Sigmoid colon (tissue), 6 donors: ENCODE measurements at regions not wholly inside any gene's neighbourhood (a gene's known extent, or its start where the extent isn't known, plus 50 kb on each side); places are given as distances from the start of the nearest gene placed in this dataset.

Experiments
- DNase-seq: peaks from one replicate; pipeline ENCODE4 v3.0.0-alpha.2; 2019
- H3K27ac ChIP-seq, 4 donors: fragments of 200-600 bp; sonication (generic); one replicate each; pipeline ENCODE4 v1.5.1; 2016 to 2019; ENCODE audit warnings: mild to moderate bottlenecking in 1 of 4
- H3K27me3 ChIP-seq, 3 donors: fragments of 200-600 bp; sonication (generic); one replicate each; pipeline ENCODE4 v1.5.1; 2019; ENCODE audit warnings: mild to moderate bottlenecking in 1 of 3
- H3K36me3 ChIP-seq, 4 donors: fragments of 200-600 bp; sonication (generic); one replicate each; pipeline ENCODE4 v1.5.1; 2016 to 2019
- H3K4me1 ChIP-seq, 4 donors: fragments of 200-600 bp; sonication (generic); one replicate each; pipeline ENCODE4 v1.5.1; 2017 to 2019
- H3K4me3 ChIP-seq, 4 donors: fragments of 200-600 bp; sonication (generic); one replicate each; pipeline ENCODE4 v1.5.1; 2017 to 2019; ENCODE audit warnings: mild to moderate bottlenecking in 2 of 4, moderate library complexity in 1 of 4
- H3K9me3 ChIP-seq, 4 donors: fragments of 200-600 bp in 3 of 4; sonication (generic) in 3 of 4; one replicate each; pipeline versions ENCODE4 v1.5.1 to v1.6.1; 2013 to 2019
- CTCF ChIP-seq, 4 experiments: fragments of 450-650 bp in 3 of 4; fragments of 200-600 bp in 1 of 4; IDR thresholded peaks; one replicate each; pipeline ENCODE4 v1.5.1; 2016 to 2019; ENCODE audit warnings: antibody characterized with exemption in 4 of 4, mild to moderate bottlenecking in 3 of 4, moderate library complexity in 2 of 4
- EP300 ChIP-seq, 4 donors: sonication (generic); formaldehyde crosslinking; IDR thresholded peaks; one replicate each; pipeline ENCODE4 v1.6.1; 2017; ENCODE audit warnings: antibody characterized with exemption in 4 of 4
- POLR2A ChIP-seq, 2 donors: fragments of 450-650 bp; IDR thresholded peaks; one replicate each; pipeline ENCODE4 v1.6.1; 2016; ENCODE audit warnings: antibody characterized with exemption in 2 of 2, mild to moderate bottlenecking in 2 of 2, moderate library complexity in 2 of 2
- POLR2AphosphoS5 ChIP-seq, 4 donors: sonication (generic); formaldehyde crosslinking; IDR thresholded peaks; one replicate each; pipeline ENCODE4 v1.6.1; 2017; ENCODE audit warnings: antibody characterized with exemption in 4 of 4
- WGBS, 2 donors: extraction: QIAGEN DNeasy Blood & Tissue Kit; methylation state at CpG; one replicate each; pipeline ENCODE4 v1.1.7; 2013; 5-methylcytosine and 5-hydroxymethylcytosine counted together
- intact Hi-C: fragments of 100-400 bp; cut with DNase I; formaldehyde crosslinking; loops from one replicate; pipeline ENCODE4 v1.15.1; 2023
- donor health status: healthy with polysubstance abuse.
- donor health status: healthy.

DNA sequence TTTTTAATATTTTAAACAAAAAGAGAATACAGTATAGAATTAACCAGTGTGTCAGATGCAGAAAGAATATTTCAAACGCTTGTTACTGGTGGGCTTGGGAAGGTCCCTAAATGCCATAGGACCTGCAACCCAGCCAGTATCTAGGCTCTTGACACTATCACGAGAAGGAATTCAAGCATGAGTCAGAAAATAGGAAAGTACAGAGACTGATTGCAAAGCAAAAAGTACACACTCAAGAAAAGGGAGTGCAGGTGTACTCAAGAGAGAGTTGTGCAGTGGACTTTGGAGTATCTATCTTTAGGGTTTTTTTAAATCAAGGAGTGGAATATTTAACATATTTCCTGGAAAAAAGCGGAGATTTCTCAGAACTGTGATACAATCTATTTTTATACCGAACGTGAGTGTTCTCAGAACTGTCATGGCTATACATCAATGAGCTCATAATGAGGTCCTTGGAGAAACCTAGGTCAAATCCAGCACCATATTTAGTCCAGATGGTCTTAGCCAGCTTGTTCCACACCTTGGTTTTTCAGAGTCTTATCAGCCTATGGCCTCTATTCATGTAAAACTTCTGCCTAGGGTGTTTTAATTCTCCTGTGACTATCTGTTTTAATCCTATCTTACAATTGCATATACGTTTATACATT lies 291.8 kb upstream of the FAT4 start:
- Histone ChIP-seq H3K36me3 (no peaks in the 10 kb centered on the region), H3K27me3 (no peaks in the 10 kb centered on the region), H3K4me1 (peaks cover 0 to 8% (median 3%) of the 10 kb centered on the region in 4 donors), H3K4me3 (no peak overlapping the region), H3K9me3 (no peaks in the 10 kb centered on the region), H3K27ac (no peak overlapping the region)
- intact Hi-C loops = no loop called here
- WGBS, 2 donors = 62 to 81% methylated on average over 6 of the region's 6 CpGs
- no peak for DNase-seq
- TF ChIP-seq POLR2A (IDR thresholded peaks at IDR 0.05) (no peak), POLR2AphosphoS5 (IDR thresholded peaks at IDR 0.05) (no peak), CTCF (IDR thresholded peaks at IDR 0.05) (no peak), EP300 (IDR thresholded peaks at IDR 0.05) (no peak)

GRCh38 chr4:125021189-125021588 lies 293.6 kb upstream of the FAT4 start:
- no peak for TF ChIP-seq CTCF (IDR thresholded peaks at IDR 0.05)
- intact Hi-C loops = no loop called here
- Histone ChIP-seq H3K4me1 (peaks cover 0 to 9% (median 4%) of the 10 kb centered on the region in 4 donors), H3K27ac (no peak overlapping the region), H3K9me3 (no peaks in the 10 kb centered on the region), H3K4me3 (no peak overlapping the region), H3K27me3 (no peaks in the 10 kb centered on the region), H3K36me3 (no peaks in the 10 kb centered on the region)
- 30 to 48% methylated on average over 1 of the region's 1 CpG for WGBS, 2 donors
- no peak for DNase-seq

DNA sequence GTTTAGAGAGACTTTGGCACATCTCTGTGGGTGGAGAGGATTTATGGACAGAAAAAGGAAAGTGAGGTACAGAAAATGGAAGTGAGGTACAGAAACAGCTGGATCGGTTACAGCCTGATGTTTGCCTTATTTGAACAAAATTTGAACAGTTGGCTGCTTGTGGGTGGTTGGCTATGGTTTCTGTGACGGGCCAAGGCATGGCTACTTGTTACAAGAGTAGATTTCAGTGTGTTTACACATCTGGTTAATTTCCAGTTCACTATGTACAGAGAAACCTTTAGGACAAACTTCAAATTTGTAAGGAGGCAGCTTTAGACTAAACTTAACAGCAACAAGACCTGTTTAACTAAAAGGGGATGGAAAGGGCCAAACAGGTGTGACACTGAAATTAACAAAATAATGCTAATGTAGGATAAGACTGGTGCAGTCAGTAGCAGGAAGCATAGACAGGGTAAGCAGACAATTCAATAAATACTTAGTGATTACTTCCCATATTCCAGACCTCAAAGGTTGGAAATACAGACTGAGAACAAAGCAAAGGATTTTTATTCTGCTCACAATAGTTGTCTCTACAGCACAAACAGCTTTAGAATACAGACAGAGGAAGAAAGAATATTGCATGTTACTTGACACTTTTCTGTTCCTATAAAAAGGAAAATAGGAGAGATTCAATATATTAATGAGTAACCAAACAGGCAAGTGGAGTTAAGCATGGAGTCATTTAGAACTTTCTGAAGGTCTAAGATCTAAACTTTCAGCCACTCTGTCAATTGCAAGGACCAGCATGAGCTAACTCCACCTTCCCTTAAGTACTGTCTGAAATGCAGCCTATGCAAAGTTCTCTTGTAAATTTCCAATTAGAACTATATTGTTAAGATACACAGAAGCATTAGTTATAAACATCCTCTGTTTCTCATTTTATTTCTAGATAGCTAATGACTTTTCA lies 294.4 kb upstream of the FAT4 start:
- H3K4me3 ChIP-seq = no peak overlapping the region
- no peaks in the 10 kb centered on the region for H3K9me3 ChIP-seq
- H3K27me3 ChIP-seq = no peaks in the 10 kb centered on the region
- peaks cover 0 to 9% (median 4%) of the 10 kb centered on the region in 4 donors for H3K4me1 ChIP-seq
- 42 to 59% methylated on average over 2 of the region's 2 CpGs for WGBS, 2 donors
- no peak overlapping the region for H3K27ac ChIP-seq
- TF ChIP-seq EP300 (IDR thresholded peaks at IDR 0.05) (no peak), CTCF (IDR thresholded peaks at IDR 0.05) (no peak), POLR2AphosphoS5 (IDR thresholded peaks at IDR 0.05) (no peak), POLR2A (IDR thresholded peaks at IDR 0.05) (no peak)
- no peak for DNase-seq
- intact Hi-C loops = no loop called here
- no peaks in the 10 kb centered on the region for H3K36me3 ChIP-seq

DNA sequence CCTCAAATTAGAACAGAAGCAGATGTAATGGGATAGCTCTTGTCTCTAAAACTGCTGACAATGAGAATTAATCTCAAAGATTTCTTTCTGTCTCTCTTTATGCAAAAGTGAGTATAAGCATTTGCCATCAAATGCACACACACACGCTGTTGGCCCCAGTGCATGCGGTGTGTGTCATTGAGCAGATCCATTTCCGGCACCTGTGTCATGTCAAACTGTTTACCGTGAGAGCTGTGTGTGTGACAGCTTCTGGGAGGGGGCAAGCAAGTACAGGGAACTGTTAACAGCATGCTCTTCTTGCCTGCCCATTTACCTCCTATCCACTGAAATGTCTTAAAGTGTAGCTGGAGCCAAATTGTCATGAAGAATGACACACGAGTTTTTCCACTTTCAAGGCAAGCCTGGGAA lies 297.9 kb upstream of the FAT4 start:
- no peak overlapping the region for H3K27ac ChIP-seq
- H3K9me3 ChIP-seq = no peaks in the 10 kb centered on the region
- no peaks in the 10 kb centered on the region for H3K27me3 ChIP-seq
- H3K4me1 ChIP-seq = peaks cover 0 to 9% (median 4%) of the 10 kb centered on the region in 4 donors
- whole genome bisulfite sequencing, 2 donors = 42 to 66% methylated on average over 5 of the region's 5 CpGs
- no peak for TF ChIP-seq POLR2AphosphoS5 (IDR thresholded peaks at IDR 0.05)
- TF ChIP-seq CTCF (IDR thresholded peaks at IDR 0.05) = no peak
- no peak for DNase-seq
- H3K36me3 ChIP-seq = no peaks in the 10 kb centered on the region
- H3K4me3 ChIP-seq = no peak overlapping the region
- intact Hi-C loops = no loop called here
